IMR-90 (cell line): ENCODE measurements at regions not wholly inside any gene's neighbourhood (a gene's known extent, or its start where the extent isn't known, plus 50 kb on each side); places are given as distances from the start of the nearest gene placed in this dataset.

Experiments
- BHLHE40 ChIP-seq: fragments of 150-350 bp; IDR thresholded peaks from 2 replicates; pipeline ENCODE4 v1.6.1; 2016; ENCODE audit warnings: mild to moderate bottlenecking, low read depth, low read length
- CEBPB ChIP-seq: IDR thresholded peaks from 2 replicates; pipeline ENCODE4 v1.6.1; 2012; ENCODE audit warnings: low read depth, low read length, improper control_type of control experiment
- CHD1 ChIP-seq: IDR thresholded peaks from 2 replicates; pipeline ENCODE4 v1.6.1; 2012; ENCODE audit warnings: low read depth, low read length, improper control_type of control experiment
- FOS ChIP-seq: fragments of 150-350 bp; IDR thresholded peaks from 2 replicates; pipeline ENCODE4 v1.6.1; 2016; ENCODE audit warnings: low read depth, low read length
- MAFK ChIP-seq: IDR thresholded peaks from 2 replicates; pipeline ENCODE4 v1.6.1; 2012; ENCODE audit warnings: low read depth, low read length, improper control_type of control experiment
- MAZ ChIP-seq: IDR thresholded peaks from 2 replicates; pipeline ENCODE4 v1.6.1; 2012; ENCODE audit warnings: low read depth, mild to moderate bottlenecking, low read length, improper control_type of control experiment, moderate library complexity, borderline replicate concordance
- MXI1 ChIP-seq: IDR thresholded peaks from 2 replicates; pipeline ENCODE4 v1.6.1; 2012; ENCODE audit warnings: low read depth, mild to moderate bottlenecking, low read length, moderate library complexity, borderline replicate concordance
- NFE2L2 ChIP-seq: fragments of 150-350 bp; IDR thresholded peaks from 2 replicates; pipeline ENCODE4 v1.6.1; 2016; ENCODE audit warnings: low read depth, mild to moderate bottlenecking, low read length
- POLR2A ChIP-seq: IDR thresholded peaks from 2 replicates; pipeline ENCODE4 v1.6.1; 2012; ENCODE audit warnings: mild to moderate bottlenecking, low read depth, low read length
- RAD21 ChIP-seq: IDR thresholded peaks from 2 replicates; pipeline ENCODE4 v1.6.1; 2012; ENCODE audit warnings: low read length, improper control_type of control experiment
- RFX5 ChIP-seq: IDR thresholded peaks from 2 replicates; pipeline ENCODE4 v1.8.0; 2012; ENCODE audit warnings: low read depth, mild to moderate bottlenecking, low read length, moderate library complexity
- TF ChIP-seq, protein P1 (sequence below): conservative IDR thresholded peaks from 2 replicates; pipeline ENCODE4 v1.5.1; 2012; ENCODE audit warnings: mild to moderate bottlenecking, low read depth, low read length, improper control_type of control experiment
- TF ChIP-seq, protein P2 (sequence below): fragments of 150-350 bp; IDR thresholded peaks from 2 replicates; pipeline ENCODE4 v1.6.1; 2017; ENCODE audit warnings: mild to moderate bottlenecking, antibody characterized with exemption, low read length, low read depth
- TF ChIP-seq, protein P3 (sequence below): fragments of 150-350 bp; IDR thresholded peaks from 2 replicates; pipeline ENCODE4 v1.6.1; 2016; ENCODE audit warnings: low read depth, mild to moderate bottlenecking, low read length, moderate library complexity, borderline replicate concordance

DNA sequence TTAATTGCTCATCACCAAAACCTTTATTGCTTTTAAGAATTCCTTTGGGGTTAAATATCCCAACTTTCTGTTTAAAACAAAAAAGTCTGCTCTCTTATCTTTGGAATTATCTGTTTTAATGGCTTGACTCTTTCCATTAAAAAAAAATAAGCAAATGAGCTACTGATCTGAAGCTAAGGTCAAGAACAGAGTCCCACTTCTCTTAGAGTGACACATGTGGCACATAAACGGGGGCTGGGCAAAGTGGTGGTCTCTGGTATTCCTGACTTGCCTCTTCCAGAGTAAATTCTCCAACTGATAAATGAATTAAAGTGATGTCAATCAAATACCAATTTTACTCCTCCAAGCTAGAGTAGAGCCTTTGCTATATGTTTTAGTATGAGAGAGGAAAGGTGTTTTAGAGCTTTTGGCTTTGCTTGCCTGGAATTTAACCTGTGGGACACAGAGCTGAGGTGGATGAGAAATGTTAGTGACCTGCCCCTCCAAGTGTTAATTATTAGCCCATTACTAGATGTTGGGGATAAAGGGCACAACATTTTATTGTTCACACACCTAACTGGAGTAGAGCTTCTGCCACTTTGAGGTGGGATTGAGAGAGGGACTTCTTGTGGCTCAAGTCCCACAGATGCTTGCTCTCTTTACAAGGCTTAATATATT lies 864.0 kb downstream of the LRRIQ3 start:
- TF ChIP-seq, protein P1, sequence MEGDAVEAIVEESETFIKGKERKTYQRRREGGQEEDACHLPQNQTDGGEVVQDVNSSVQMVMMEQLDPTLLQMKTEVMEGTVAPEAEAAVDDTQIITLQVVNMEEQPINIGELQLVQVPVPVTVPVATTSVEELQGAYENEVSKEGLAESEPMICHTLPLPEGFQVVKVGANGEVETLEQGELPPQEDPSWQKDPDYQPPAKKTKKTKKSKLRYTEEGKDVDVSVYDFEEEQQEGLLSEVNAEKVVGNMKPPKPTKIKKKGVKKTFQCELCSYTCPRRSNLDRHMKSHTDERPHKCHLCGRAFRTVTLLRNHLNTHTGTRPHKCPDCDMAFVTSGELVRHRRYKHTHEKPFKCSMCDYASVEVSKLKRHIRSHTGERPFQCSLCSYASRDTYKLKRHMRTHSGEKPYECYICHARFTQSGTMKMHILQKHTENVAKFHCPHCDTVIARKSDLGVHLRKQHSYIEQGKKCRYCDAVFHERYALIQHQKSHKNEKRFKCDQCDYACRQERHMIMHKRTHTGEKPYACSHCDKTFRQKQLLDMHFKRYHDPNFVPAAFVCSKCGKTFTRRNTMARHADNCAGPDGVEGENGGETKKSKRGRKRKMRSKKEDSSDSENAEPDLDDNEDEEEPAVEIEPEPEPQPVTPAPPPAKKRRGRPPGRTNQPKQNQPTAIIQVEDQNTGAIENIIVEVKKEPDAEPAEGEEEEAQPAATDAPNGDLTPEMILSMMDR = no peak
- no peak for TF ChIP-seq POLR2A
- TF ChIP-seq, protein P2, sequence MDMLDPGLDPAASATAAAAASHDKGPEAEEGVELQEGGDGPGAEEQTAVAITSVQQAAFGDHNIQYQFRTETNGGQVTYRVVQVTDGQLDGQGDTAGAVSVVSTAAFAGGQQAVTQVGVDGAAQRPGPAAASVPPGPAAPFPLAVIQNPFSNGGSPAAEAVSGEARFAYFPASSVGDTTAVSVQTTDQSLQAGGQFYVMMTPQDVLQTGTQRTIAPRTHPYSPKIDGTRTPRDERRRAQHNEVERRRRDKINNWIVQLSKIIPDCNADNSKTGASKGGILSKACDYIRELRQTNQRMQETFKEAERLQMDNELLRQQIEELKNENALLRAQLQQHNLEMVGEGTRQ = no peak
- TF ChIP-seq FOS = no peak
- no peak for TF ChIP-seq MAZ
- no peak for TF ChIP-seq MXI1
- TF ChIP-seq RAD21 = no peak
- TF ChIP-seq, protein P3, sequence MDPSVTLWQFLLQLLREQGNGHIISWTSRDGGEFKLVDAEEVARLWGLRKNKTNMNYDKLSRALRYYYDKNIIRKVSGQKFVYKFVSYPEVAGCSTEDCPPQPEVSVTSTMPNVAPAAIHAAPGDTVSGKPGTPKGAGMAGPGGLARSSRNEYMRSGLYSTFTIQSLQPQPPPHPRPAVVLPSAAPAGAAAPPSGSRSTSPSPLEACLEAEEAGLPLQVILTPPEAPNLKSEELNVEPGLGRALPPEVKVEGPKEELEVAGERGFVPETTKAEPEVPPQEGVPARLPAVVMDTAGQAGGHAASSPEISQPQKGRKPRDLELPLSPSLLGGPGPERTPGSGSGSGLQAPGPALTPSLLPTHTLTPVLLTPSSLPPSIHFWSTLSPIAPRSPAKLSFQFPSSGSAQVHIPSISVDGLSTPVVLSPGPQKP = no peak
- no peak for TF ChIP-seq RFX5
- no peak for TF ChIP-seq CHD1
- TF ChIP-seq CEBPB = no peak
- no peak for TF ChIP-seq NFE2L2
- TF ChIP-seq MAFK = no peak
- TF ChIP-seq BHLHE40 = no peak
